ENCODE measurements at regions not wholly inside any gene's neighbourhood (a gene's known extent, or its start where the extent isn't known, plus 50 kb on each side); places are given as distances from the start of the nearest gene placed in this dataset.

DNA sequence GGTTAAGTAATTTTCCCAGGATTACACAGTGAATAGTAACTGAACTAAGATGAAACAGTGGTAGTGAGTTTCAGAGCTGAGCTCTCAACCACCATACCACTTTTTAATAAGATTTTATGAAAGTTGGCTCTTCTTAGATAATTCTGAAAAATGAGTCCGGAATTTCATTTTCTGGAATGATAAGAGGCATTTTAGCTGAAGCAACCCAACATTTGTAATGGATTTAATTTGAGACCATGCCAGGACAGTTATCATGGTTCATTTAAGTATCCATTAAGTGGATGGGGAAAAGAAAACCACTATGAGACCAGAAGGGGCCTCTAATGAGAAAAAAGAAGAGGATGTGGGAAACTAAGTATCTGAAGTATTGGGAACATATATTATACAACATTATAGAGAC is 464.7 kb upstream of the C9orf72 start:
- Histone ChIP-seq H3F3A (ENCODE audit: insufficient read depth, low read length) (no peaks in the 10 kb centered on the region), H3K79me2 (ENCODE audit: insufficient read depth, low read length) (no peaks in the 10 kb centered on the region), H3K9me3 (ENCODE audit: low read length) (no peaks in the 10 kb centered on the region), H3K36me3 (ENCODE audit: insufficient read depth, low read length) (no peaks in the 10 kb centered on the region), H3K9me2 (ENCODE audit: low read depth, low read length) (no peaks in the 10 kb centered on the region), H3K4me1 (ENCODE audit: insufficient read depth, low read length, severe bottlenecking) (no peaks in the 10 kb centered on the region), H3K4me3 (ENCODE audit: low read depth, low read length, poor library complexity, severe bottlenecking) (no peak overlapping the region), H3K9ac (ENCODE audit: low read length) (no peak overlapping the region), H2AFZ (ENCODE audit: low read length) (no peak overlapping the region), H3K27me3 (ENCODE audit: insufficient read depth, low read length) (no peaks in the 10 kb centered on the region), H4K20me1 (ENCODE audit: insufficient read depth, low read length) (no peaks in the 10 kb centered on the region), H3K4me2 (ENCODE audit: low read length) (no peak overlapping the region), H3K27ac (ENCODE audit: low read depth, low read length, poor library complexity, severe bottlenecking) (no peak overlapping the region)
- TF ChIP-seq, protein P1, sequence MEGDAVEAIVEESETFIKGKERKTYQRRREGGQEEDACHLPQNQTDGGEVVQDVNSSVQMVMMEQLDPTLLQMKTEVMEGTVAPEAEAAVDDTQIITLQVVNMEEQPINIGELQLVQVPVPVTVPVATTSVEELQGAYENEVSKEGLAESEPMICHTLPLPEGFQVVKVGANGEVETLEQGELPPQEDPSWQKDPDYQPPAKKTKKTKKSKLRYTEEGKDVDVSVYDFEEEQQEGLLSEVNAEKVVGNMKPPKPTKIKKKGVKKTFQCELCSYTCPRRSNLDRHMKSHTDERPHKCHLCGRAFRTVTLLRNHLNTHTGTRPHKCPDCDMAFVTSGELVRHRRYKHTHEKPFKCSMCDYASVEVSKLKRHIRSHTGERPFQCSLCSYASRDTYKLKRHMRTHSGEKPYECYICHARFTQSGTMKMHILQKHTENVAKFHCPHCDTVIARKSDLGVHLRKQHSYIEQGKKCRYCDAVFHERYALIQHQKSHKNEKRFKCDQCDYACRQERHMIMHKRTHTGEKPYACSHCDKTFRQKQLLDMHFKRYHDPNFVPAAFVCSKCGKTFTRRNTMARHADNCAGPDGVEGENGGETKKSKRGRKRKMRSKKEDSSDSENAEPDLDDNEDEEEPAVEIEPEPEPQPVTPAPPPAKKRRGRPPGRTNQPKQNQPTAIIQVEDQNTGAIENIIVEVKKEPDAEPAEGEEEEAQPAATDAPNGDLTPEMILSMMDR (IDR thresholded peaks at IDR 0.05; ENCODE audit: low read length): no peak
- TF ChIP-seq EZH2 (IDR thresholded peaks at IDR 0.05; ENCODE audit: borderline replicate concordance, low read length): no peak

GRCh38 chr9:28045051-28045450 is 471.8 kb upstream of the C9orf72 start:
- Histone ChIP-seq H3K79me2 (ENCODE audit: insufficient read depth, low read length) (no peaks in the 10 kb centered on the region), H3K9me3 (ENCODE audit: low read length) (no peaks in the 10 kb centered on the region), H3K27me3 (ENCODE audit: insufficient read depth, low read length) (no peaks in the 10 kb centered on the region), H3K4me2 (ENCODE audit: low read length) (no peak overlapping the region), H3K27ac (ENCODE audit: low read depth, low read length, poor library complexity, severe bottlenecking) (no peak overlapping the region), H3F3A (ENCODE audit: insufficient read depth, low read length) (no peaks in the 10 kb centered on the region), H4K20me1 (ENCODE audit: insufficient read depth, low read length) (no peaks in the 10 kb centered on the region), H3K36me3 (ENCODE audit: insufficient read depth, low read length) (no peaks in the 10 kb centered on the region), H3K4me1 (ENCODE audit: insufficient read depth, low read length, severe bottlenecking) (no peaks in the 10 kb centered on the region), H3K9ac (ENCODE audit: low read length) (no peak overlapping the region), H2AFZ (ENCODE audit: low read length) (no peak overlapping the region), H3K4me3 (ENCODE audit: low read depth, low read length, poor library complexity, severe bottlenecking) (no peak overlapping the region), H3K9me2 (ENCODE audit: low read depth, low read length) (no peaks in the 10 kb centered on the region)
- TF ChIP-seq EZH2 (IDR thresholded peaks at IDR 0.05; ENCODE audit: borderline replicate concordance, low read length): no peak
- TF ChIP-seq, protein P1 (IDR thresholded peaks at IDR 0.05; ENCODE audit: low read length): no peak

DNA sequence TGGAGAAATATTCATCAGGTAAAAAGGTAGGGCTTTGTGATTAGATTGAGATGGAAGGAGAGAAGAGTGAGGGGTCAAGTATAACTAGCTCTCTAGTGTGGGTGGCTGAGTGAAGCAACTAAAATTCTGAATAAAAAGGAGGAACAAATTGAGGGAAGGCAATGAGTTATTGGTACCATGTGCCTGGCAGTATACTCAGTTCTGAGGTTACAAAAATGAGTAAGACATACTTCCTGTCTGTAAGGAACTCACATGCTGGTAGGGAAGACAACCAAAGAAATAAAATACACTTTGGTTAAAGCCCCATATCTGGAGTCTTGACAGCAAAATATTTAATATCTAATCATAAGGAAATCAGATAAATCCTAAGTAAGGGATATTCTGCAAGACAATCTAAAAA is 476.8 kb upstream of the C9orf72 start:
- no peak overlapping the region for H3K4me2 ChIP-seq (ENCODE audit: low read length)
- H3K27me3 ChIP-seq (ENCODE audit: insufficient read depth, low read length): no peaks in the 10 kb centered on the region
- no peak overlapping the region for H2AFZ ChIP-seq (ENCODE audit: low read length)
- no peak overlapping the region for H3K4me3 ChIP-seq (ENCODE audit: low read depth, low read length, poor library complexity, severe bottlenecking)
- H3K79me2 ChIP-seq (ENCODE audit: insufficient read depth, low read length): no peaks in the 10 kb centered on the region
- H3K4me1 ChIP-seq (ENCODE audit: insufficient read depth, low read length, severe bottlenecking): no peaks in the 10 kb centered on the region
- H4K20me1 ChIP-seq (ENCODE audit: insufficient read depth, low read length): no peaks in the 10 kb centered on the region
- H3K9me2 ChIP-seq (ENCODE audit: low read depth, low read length): no peaks in the 10 kb centered on the region
- no peaks in the 10 kb centered on the region for H3F3A ChIP-seq (ENCODE audit: insufficient read depth, low read length)
- H3K36me3 ChIP-seq (ENCODE audit: insufficient read depth, low read length): no peaks in the 10 kb centered on the region
- TF ChIP-seq, protein P1 (IDR thresholded peaks at IDR 0.05; ENCODE audit: low read length): no peak
- TF ChIP-seq EZH2 (IDR thresholded peaks at IDR 0.05; ENCODE audit: borderline replicate concordance, low read length): no peak
- no peaks in the 10 kb centered on the region for H3K9me3 ChIP-seq (ENCODE audit: low read length)
- H3K27ac ChIP-seq (ENCODE audit: low read depth, low read length, poor library complexity, severe bottlenecking): no peak overlapping the region
- H3K9ac ChIP-seq (ENCODE audit: low read length): no peak overlapping the region
